GM12878 (cell line): ENCODE measurements at regions not wholly inside any gene's neighbourhood (a gene's known extent, or its start where the extent isn't known, plus 50 kb on each side); places are given as distances from the start of the nearest gene placed in this dataset.

Experiments
- ATAC-seq: fragments of 200-7000 bp; cut with Tn5 transposase; 3 replicates; pipeline ENCODE4 v1.9.1; 2020; ENCODE audit warnings: mild to moderate bottlenecking, moderate library complexity
- BruUV-seq: library from RNA; stranded (reverse); fragments of 400-500 nt; replicated peaks from 2 replicates; lab custom pipeline; 2021; lab: Mats Ljungman, UMichigan
- CTCF ChIA-PET: fragments of 300-600 bp; sonication (Branson Sonifier 250); formaldehyde crosslinking; extraction: SDS; loops from one replicate; lab custom pipeline; 2021; ENCODE audit warnings: inconsistent platforms; lab: Yijun Ruan, JAX
- POLR2A ChIA-PET: fragments of 350-600 bp; formaldehyde crosslinking; extraction: SDS; loops from one replicate; lab custom pipeline; 2021; ENCODE audit warnings: inconsistent platforms; lab: Charles Lee
- RAD21 ChIA-PET: fragments of 300-600 bp; sonication (Branson Sonifier 250); formaldehyde crosslinking; loops from one replicate; lab custom pipeline; 2023; ENCODE audit warnings: antibody characterized with exemption; ENCODE audit not compliant: unreplicated experiment; lab: Charles Lee
- SMC1A ChIA-PET: fragments of 300-600 bp; sonication (Branson Sonifier 250); formaldehyde crosslinking; loops from one replicate; lab custom pipeline; 2023; ENCODE audit not compliant: unreplicated experiment, uncharacterized antibody; lab: Charles Lee
- DNase-seq: peaks from one replicate; pipeline ENCODE4 v3.0.0-alpha.2; 2011; ENCODE audit warnings: low read depth, low spot score
- FAIRE-seq: peaks from 3 replicates; lab custom pipeline; 2011; peaks lifted over from hg19 to GRCh38; lab: Jason Lieb, UNC
- H2AFZ ChIP-seq: 2 replicates; pipeline ENCODE4 v1.6.0; 2011; ENCODE audit warnings: low read depth, low read length, control low read depth; ENCODE audit not compliant: control insufficient read depth
- H3K27ac ChIP-seq: 2 replicates; pipeline ENCODE4 v1.5.1; 2011; ENCODE audit warnings: control low read depth; ENCODE audit not compliant: control insufficient read depth, insufficient read depth
- H3K27me3 ChIP-seq, 2 experiments: replicated peaks in 1 of 2; 2 replicates each; pipeline versions ENCODE4 v1.6.0 to v1.6.1; 2011; ENCODE audit warnings: low read length in 1 of 2; ENCODE audit not compliant: control insufficient read depth in 2 of 2, insufficient read depth in 2 of 2
- H3K36me3 ChIP-seq, 2 experiments: 2 replicates each; pipeline ENCODE4 v1.5.1; 2011; ENCODE audit warnings: low read length in 1 of 2; ENCODE audit not compliant: control insufficient read depth in 2 of 2, insufficient read depth in 2 of 2
- H3K4me1 ChIP-seq: 2 replicates; pipeline ENCODE4 v1.6.1; 2011; ENCODE audit warnings: mild to moderate bottlenecking, low read length, moderate library complexity, mixed read lengths; ENCODE audit not compliant: control insufficient read depth, insufficient read depth
- H3K4me2 ChIP-seq: 2 replicates; pipeline ENCODE4 v1.6.0; 2011; ENCODE audit warnings: control low read depth; ENCODE audit not compliant: control insufficient read depth, insufficient read depth
- H3K4me3 ChIP-seq: fragments of 200-600 bp; sonication (generic); 2 replicates; pipeline ENCODE4 v1.5.1; 2016
- H3K79me2 ChIP-seq: 2 replicates; pipeline ENCODE4 v1.6.0; 2011; ENCODE audit warnings: low read length; ENCODE audit not compliant: control insufficient read depth, insufficient read depth
- H3K9ac ChIP-seq: 2 replicates; pipeline ENCODE4 v1.8.0; 2011; ENCODE audit warnings: low read length, control low read depth, mixed read lengths; ENCODE audit not compliant: control insufficient read depth, insufficient read depth
- H3K9me3 ChIP-seq: replicated peaks from 3 replicates; pipeline ENCODE4 v1.5.1; 2011; ENCODE audit warnings: mild to moderate bottlenecking, low read length; ENCODE audit not compliant: control insufficient read depth, insufficient read depth
- H4K20me1 ChIP-seq: 2 replicates; pipeline ENCODE4 v1.6.0; 2011; ENCODE audit not compliant: control insufficient read depth, insufficient read depth
- IRF3 ChIP-seq: fragments of 450-650 bp; IDR thresholded peaks from 2 replicates; pipeline ENCODE4 v1.6.1; 2014; ENCODE audit warnings: mild to moderate bottlenecking
- POLR2A ChIP-seq: IDR thresholded peaks from 2 replicates; pipeline ENCODE4 v1.6.1; 2011; ENCODE audit warnings: low read depth, mild to moderate bottlenecking, low read length
- POLR2AphosphoS5 ChIP-seq: IDR thresholded peaks from 2 replicates; pipeline ENCODE4 v1.6.1; 2011; ENCODE audit warnings: mild to moderate bottlenecking, low read length, inconsistent platforms
- TCF3 ChIP-seq: IDR thresholded peaks from 2 replicates; pipeline ENCODE4 v1.6.1; 2012; ENCODE audit warnings: low read depth, mild to moderate bottlenecking, low read length, borderline replicate concordance; ENCODE audit not compliant: insufficient read depth
- WGBS: methylation state at CpG from one replicate; pipeline ENCODE4 v1.1.6; 2016; ENCODE audit warnings: low lambda C conversion rate; ENCODE audit not compliant: insufficient replicate concordance, insufficient coverage; ENCODE audit errors: missing lambda C conversion rate; 5-methylcytosine and 5-hydroxymethylcytosine counted together
- in situ Hi-C: fragments of 300-500 bp; cut with MboI; formaldehyde crosslinking; loops from 9 replicates; pipeline ENCODE4 v1.14.3; 2018; ENCODE audit warnings: mixed read lengths
- intact Hi-C: fragments of 100-400 bp; cut with micrococcal nuclease; formaldehyde crosslinking; loops from one replicate; pipeline ENCODE4 v1.14.2; 2022; ENCODE audit not compliant: unreplicated experiment
- TF ChIP-seq, protein P1 (sequence below): IDR thresholded peaks from 2 replicates; pipeline ENCODE4 v1.6.1; 2011; ENCODE audit warnings: mild to moderate bottlenecking, low read depth, low read length, moderate library complexity; ENCODE audit not compliant: insufficient replicate concordance
- TF ChIP-seq, protein P2 (sequence below): fragments of 450-650 bp; IDR thresholded peaks from 2 replicates; pipeline ENCODE4 v1.6.1; 2017; ENCODE audit warnings: low read depth, mild to moderate bottlenecking, moderate library complexity

DNA sequence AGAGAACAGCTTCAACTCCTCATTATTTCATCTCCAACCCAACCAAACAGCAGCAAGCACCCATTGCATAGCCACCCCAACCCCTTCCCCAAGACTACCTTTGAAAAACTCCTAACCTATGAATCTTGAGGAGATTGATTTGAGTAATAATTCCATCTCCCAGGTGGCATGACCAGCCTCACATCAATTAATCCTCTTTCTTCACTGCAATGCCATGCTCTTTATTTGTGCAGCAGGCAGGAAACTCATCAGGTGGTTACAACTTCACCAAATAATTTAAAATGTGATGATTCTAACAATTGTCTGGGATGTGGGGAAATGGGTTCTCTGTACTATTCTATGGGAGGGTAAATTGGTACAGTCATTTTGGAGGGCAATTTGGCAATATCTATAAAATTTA, 68.1 kb upstream of the POMGNT2 start (continued):
- no peak for TF ChIP-seq IRF3
- TF ChIP-seq, protein P1, sequence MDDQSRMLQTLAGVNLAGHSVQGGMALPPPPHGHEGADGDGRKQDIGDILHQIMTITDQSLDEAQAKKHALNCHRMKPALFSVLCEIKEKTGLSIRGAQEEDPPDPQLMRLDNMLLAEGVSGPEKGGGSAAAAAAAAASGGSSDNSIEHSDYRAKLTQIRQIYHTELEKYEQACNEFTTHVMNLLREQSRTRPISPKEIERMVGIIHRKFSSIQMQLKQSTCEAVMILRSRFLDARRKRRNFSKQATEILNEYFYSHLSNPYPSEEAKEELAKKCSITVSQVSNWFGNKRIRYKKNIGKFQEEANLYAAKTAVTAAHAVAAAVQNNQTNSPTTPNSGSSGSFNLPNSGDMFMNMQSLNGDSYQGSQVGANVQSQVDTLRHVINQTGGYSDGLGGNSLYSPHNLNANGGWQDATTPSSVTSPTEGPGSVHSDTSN = no peak
- TF ChIP-seq, all 136 proteins: peak for 0

GRCh38 chr3:43171748-43172147, 65.9 kb upstream of the POMGNT2 start:
- no peaks in the 10 kb centered on the region for H3K79me2 ChIP-seq
- TF ChIP-seq POLR2AphosphoS5 (no peak), TCF3 (no peak), POLR2A (no peak)
- TF ChIP-seq, protein P2, sequence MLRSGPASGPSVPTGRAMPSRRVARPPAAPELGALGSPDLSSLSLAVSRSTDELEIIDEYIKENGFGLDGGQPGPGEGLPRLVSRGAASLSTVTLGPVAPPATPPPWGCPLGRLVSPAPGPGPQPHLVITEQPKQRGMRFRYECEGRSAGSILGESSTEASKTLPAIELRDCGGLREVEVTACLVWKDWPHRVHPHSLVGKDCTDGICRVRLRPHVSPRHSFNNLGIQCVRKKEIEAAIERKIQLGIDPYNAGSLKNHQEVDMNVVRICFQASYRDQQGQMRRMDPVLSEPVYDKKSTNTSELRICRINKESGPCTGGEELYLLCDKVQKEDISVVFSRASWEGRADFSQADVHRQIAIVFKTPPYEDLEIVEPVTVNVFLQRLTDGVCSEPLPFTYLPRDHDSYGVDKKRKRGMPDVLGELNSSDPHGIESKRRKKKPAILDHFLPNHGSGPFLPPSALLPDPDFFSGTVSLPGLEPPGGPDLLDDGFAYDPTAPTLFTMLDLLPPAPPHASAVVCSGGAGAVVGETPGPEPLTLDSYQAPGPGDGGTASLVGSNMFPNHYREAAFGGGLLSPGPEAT = no peak
- TF ChIP-seq, all 136 proteins: peak for 0
- H3K4me3 ChIP-seq = no peak overlapping the region
- H3K36me3 ChIP-seq = no peaks in the 10 kb centered on the region
- FAIRE-seq (no peak), ATAC-seq (no peak), DNase-seq (no peak)
- BruUV-seq = no TSS peak
- ChIA-PET CTCF (interaction anchor here (1.0 to 1.7 kb wide), 2 partner anchors 10 to 206 kb away, joined by 4 to 7 read pairs; no protein-coding TSS in a partner anchor), POLR2A (no interaction called here), SMC1A (interaction anchor here (0.8 to 1.2 kb wide), 4 partner anchors 9 to 211 kb away, joined by 3 to 4 read pairs (median 4); no protein-coding TSS in a partner anchor), RAD21 (no interaction called here)
- H3K9me3 ChIP-seq = no peaks in the 10 kb centered on the region; the same call in 2 of the 3 replicates
- H4K20me1 ChIP-seq = no peaks in the 10 kb centered on the region
- intact Hi-C loops = no loop called here
- no peak overlapping the region for H2AFZ ChIP-seq
- no peak overlapping the region for H3K27ac ChIP-seq
- no peaks in the 10 kb centered on the region for H3K4me1 ChIP-seq
- in situ Hi-C loops = no loop called here
- no peaks in the 10 kb centered on the region for H3K27me3 ChIP-seq
- 31% methylated on average over 5 of the region's 5 CpGs for WGBS
- no peak overlapping the region for H3K4me2 ChIP-seq
- no peak overlapping the region for H3K9ac ChIP-seq
